CD4-positive, alpha-beta T cell treated with Interferon gamma for 1 hour (primary cell): ENCODE measurements at regions not wholly inside any gene's neighbourhood (a gene's known extent, or its start where the extent isn't known, plus 50 kb on each side); places are given as distances from the start of the nearest gene placed in this dataset.
"Not testable (repeated sequence)": the region's sequence is repeated elsewhere in the genome, so short reads cannot be mapped to it uniquely, and the experiment has no call there.

Experiments
- DNase-seq: peaks from one replicate; pipeline ENCODE4 v3.0.0-alpha.2; 2020

DNA sequence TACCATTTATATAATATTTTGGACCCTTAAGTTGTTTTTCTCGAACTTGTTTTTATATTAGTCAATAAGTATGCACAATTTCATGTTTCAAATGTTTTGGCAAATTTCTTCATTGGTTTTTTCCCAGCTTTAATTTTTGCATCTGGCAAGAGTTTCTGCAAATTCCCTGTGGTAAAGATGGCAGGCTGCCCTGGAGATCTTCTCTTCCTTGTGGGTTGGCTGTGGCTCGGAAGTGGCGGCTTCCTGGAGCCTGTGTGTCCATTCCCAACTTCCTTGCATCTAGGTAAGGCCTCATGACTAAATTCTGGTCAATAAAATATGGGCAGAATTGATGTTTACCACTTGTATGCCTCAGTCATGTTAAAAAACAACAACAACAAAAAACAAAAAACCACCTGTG lies 818.6 kb downstream of the EPHA4 start:
- DNase-seq: no peak

DNA sequence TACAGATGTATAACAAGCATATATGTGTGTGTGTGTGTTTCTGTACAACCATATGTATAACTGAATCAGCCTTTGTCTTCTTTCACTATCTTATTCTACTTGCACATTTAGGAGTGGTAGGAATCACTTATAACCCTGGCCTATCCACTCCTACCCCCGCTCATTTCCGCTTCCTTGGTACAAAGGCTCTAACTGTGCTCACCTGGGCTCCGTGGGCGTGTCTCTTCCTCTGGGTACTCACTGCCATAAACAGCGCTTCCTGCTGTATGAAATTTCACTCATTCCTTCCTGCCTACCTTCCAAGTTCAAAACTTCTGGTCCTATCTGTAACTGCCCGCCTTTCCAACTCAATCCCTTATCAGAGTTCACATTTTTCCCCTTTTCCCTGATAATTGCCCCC lies 815.5 kb downstream of the EPHA4 start:
- DNase-seq: no peak

DNA sequence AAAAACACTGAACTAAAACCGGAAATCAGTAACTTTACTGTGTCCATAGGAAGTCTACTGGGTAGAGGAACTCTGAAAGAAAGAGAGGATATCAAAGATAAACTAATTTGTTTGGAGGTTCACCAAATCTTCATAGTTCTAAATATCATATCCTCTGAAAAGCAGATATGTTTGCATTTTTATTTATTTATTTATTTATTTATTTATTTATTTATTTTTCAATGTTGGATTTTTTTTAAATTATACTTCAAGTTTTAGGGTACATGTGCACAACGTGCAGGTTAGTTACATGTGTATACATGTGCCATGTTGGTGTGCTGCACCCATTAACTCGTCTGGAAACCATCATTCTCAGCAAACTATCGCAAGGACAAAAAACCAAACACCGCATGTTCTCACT lies 813.7 kb downstream of the EPHA4 start:
- DNase-seq: not testable (repeated sequence)

DNA sequence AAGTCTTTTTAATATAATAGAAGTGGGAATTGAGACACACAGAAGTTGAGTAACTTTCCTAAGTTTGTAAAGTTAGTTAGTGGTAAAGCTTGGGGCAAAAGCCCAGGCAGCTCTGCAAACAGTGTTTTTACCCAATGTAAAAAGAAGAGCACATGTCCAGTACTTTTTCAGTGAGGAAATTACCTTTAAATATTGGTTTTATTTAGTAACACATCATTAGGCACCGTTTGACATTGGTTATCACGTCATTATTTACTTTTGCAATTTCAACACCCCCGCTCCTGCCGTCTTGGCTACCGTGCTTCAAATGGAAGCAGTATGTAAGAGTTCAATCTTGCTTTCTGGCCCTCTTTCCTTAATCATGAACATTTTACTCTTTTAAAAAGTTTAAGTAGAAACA lies 807.9 kb downstream of the EPHA4 start:
- DNase-seq: no peak

DNA sequence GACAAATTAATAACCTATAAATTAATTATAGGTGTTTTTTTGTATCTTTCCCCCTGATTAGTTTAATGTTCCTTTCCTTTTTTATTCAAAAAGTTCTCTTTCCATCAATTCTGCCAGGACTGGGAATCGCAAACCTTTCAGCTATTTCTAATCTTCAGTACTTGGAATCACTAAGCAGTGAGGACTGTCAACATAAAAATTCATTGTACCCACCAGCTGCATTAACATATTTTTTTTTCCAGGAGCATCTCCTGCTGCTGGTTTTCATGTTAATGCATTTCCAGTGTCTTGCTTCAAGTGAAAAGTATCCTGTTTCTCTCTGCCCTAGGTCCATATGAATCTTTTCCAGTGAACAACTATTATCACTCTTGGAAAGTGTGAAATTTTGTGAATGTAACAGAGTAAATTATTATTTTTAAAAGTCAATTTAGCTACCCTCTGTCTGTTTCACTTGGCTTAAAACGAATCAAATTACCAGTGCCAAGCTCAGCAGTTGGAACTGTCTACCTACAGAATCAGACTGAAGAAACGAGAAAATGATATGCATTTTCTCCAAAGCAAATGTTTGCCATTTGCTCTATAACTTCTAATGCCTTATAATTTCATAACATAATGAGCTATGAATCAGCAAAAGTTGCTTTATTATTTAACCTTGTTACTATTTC lies 804.4 kb downstream of the EPHA4 start:
- DNase-seq: no peak

DNA sequence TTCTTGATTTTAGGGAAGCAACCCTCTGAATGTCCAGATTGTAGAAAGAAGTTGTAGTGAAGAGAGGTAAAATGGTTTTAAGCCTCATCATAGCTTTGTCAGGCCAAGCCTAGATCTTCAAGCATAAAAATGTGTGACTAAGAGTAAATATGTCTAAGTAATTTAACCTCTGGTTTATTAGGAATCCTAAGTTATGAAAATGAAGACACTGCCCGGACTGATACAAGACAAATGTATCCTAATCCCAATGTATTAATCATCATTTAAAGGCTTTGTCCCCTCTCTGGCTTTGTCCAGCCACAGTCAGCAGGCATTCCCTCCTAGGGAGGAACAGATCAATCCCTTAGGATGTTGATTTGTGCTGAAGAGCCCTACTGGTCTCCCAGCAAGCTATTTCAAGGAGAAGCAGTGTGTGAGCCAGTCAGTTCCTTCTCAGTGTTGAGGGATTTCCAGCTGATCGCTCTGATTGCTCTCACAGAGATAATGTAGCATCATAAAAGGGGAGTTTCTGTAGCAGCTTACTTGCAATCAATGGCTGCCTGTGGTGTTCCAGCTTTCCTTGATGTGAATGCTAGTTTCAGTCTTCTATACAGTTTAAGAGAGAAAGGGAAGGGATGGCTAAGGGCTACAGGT lies 796.1 kb downstream of the EPHA4 start:
- DNase-seq: no peak

DNA sequence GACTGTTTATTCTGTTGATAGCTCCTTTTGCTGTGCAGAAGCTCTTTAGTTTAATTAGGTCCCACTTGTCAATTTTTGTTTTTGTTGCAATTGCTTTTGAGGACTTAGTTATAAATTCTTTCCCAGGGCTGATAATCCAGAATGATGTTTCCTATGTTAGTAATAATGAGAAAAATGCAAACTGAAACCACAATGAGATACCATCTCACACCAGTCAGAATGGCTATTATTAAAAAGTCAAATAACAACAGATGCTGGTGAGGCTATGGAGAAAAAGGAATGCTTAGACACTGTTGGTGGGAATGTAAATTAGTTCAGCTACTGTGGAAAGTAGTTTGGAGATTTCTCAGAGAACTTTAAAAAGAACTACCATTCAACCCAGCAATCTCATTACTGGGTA lies 793.0 kb downstream of the EPHA4 start:
- DNase-seq: not testable (repeated sequence)

DNA sequence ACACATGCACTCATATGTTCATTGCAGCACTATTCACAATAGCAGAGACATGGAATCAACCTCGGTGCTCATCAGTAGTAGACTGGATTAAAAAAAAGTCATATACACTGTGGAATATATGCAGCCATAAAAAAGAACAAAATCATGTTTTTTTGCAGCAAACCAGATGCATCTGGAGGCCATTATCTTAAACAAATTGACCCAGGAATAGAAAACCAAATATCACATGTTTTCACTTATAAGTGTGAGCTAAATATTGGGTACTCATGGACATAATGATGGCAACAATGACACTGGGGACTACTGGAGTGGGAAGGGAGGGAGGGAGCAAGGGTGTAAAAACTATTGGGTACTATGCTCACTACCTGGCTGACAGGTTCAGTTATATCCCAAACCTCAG lies 792.6 kb downstream of the EPHA4 start:
- no peak for DNase-seq

DNA sequence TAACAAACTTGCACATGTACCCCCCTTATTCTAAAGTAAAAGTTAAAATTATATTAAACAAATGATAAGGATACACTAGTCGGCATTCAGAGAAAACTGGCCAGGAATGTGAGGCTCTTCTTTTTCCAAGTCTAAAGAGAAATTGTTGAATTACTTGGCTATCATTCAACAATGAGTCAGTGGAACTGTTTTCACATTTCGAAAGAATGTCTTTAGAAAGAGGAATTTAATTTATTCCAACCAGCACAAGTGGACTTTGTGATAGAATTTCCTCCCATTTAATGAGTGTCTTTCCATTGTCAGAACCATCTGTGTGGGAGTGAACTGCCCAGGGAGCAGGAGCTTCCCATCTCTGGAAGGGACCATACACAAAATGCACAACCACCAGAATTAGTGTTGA lies 792.2 kb downstream of the EPHA4 start:
- no peak for DNase-seq

DNA sequence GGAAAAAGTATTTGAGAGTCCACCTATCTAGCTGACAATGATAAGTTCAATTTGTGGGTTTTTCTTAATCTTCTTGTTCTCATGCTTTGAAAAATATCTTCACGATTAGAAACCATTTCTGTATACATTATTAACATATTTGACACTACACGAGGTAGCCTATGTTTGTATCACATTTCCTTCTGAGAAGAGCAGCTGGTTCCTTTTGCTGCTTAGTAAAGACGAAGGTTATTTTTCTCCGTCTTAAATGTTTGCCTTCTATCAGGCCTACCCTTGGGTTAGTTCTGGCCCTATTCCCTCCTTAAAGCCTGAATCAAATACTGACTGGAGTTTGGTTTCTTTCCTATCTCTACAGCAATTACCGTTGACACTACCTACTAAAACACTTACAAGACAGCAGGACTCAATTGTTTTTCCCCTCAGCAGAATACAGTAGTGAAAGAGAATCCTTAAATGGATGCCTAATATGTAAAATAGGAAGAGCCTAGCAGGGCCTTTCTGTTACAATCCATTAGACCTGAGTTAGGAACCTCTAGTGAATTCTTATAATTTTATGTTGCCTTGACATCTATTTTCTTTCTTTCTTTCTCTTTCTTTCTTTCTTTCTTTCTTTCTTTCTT lies 790.4 kb downstream of the EPHA4 start:
- DNase-seq: no peak

DNA sequence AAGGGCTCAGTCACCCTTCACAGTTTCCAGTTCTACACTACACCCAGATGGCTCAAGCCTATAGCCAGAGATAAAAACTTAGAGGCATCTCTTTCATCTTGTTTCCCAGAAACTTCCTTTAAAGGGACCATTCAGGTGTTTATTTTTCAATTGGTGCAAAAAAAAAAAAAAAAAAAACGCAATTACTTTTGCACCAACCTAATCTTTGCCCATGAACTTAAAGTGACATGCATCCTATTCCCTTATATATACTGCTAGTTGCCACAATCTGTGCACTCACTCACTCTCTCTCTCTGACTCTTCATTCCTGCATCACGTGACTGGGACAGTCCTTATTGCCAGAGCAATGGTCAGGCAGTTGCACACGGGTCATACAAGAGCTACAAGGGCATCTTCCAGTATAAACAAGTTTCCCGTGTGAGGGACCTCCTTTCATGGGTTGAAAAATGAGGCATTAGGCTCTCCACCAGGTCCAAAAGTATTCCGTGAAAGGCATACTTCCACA lies 789.4 kb downstream of the EPHA4 start:
- no peak for DNase-seq

DNA sequence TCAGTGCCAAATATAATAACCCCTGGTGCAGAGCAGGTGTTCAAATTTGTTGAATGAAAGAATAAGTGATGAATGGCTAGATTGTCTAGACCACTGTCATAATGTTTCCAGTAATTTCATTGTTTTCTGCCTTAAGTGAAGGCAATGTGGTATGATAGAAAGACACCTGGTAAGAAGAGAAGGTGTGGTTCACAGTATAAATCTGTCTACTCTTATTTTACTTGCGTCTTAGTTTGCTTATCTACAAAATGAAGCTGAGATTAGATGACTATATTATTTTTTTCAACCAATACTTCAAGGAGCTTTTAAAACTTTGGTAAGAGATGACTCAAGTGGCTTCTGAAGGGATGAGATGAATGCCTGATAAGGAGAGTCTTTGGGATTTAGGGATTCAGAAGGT lies 788.4 kb downstream of the EPHA4 start:
- no peak for DNase-seq

DNA sequence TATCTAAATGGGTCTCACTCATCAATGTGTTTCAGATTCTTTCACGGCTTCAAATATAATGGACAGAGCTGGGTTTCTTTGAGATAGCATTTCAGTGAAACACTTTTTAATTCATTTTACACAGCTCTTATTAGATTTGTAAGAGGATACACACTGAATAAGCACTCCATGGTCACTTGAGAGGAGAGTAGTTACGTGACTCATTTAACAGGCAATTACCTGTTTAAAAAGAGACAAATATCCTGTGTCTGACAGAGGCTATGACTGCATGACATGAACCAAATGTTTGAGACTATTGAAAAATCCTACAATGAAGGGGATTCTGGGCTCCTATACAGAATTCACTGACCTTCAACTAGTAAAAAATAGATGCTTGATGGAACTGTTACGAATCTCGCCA lies 786.9 kb downstream of the EPHA4 start:
- no peak for DNase-seq

DNA sequence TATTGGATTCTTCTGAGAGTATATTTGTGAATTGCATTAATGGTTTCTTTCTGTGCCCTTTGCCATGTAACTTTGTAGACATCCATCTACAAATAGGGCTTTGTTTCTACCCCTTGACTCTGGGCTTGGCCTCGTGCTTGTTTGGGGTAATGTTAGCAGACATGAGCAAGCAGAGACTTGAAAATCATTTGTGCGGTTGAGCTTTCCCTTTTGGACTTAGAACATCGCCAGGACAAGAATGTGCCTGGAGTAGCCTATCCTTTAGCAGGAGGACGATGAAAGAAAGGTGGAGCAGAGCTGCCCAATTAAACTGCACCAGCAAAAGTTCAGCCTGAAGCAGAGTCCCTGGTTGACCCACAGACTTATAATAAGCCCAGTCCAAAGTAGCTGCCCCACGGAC lies 785.9 kb downstream of the EPHA4 start:
- DNase-seq: no peak

DNA sequence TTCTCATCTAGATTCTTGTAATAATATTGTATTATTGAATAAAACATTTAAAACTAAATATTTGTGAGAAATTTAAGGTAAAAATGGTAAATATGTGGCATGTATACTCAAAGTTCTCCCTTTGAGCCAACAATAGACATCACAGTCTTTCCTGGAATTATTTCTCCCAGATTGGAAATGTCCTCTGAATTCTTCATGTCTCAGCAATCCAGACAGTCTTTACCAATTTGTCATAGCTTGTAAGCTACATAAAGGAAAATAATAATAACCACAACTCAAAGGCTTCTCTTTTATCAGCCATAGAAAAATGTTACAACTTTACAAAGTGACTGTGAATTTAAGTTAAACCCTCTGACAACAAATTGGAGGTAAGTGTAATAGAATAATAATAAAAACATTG lies 784.9 kb downstream of the EPHA4 start:
- no peak for DNase-seq

DNA sequence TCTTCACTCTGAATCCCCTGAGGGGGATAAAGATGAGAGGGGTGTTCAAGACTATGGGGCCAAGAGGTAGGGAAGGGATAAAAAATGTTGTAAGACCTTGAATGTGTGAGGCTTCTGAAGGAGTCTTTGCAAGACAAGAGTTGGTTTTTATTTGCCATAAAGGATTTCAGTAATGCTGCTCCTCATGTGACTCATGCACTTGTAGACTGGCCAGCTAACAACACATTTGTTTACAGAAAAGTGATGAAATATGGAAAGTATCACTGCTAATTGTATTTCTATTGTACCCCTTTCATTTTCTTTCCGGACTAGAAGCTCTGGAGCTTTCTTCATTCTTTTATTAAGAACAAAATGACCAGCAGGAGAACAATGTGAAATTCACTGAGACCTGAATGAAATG lies 782.1 kb downstream of the EPHA4 start:
- no peak for DNase-seq

DNA sequence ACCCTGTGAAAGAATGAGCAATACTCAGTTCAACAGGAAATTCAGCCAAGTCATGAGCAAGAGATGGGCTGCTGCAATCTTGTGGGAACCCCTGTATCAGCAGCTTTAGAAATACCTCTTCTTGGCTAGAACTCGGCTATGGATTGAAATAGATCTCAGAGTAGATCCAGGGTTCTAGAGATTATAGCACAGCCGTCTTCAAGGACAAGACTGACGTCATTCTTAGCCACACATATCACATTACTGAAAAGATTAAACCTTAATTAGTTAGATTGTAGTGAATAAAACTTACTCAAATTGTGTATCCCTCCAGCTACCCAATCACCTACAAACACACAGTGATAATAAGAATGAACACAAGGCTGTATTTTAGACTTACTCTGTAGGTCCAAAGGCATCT lies 776.4 kb downstream of the EPHA4 start:
- no peak for DNase-seq

DNA sequence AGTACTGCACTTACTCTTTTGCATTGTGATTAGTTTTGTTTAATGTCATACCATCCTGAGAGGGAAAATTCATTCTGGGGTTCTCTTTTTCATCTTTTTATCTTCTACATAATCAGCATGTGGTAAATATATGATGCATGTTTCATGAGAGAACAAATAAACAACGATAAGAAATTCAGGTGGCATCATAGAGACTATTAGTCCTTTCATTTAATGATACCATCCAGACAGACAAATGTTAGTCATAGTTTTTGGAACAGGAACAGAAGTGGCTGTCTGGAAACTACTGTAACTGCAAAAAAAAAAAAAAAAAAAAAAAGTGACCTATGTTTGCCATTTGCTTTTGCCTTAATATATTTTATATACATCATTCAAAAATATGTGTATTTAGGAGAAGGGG lies 761.0 kb downstream of the EPHA4 start:
- DNase-seq: no peak

DNA sequence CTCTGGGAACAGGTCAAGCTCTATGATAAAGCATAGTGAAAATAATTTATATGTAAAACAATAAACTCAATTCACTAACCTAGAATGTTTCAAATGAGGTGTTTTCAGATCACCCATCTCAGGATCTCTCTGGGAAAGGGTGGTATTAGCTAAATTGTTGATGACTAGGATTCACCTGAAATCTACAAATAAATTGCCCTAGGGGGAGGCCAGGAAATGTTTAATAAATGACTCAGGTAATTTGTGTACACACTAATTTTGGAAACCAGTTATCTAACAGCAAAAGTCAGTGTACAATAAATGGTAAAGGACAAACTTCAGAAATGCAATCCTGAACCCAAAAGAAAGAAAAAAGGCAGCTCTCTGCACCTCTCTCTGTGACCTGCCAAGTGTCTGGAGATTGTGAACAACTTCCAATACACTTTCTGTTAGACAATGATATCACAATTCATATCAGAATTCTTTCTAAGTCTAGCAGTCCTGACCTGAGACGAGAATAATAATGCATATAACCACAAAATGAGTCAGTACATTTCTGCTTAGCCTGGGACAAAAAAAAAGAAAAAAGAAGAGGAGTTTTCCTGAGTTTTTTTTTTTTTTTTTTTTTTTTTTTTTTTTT lies 760.0 kb downstream of the EPHA4 start:
- DNase-seq: no peak

DNA sequence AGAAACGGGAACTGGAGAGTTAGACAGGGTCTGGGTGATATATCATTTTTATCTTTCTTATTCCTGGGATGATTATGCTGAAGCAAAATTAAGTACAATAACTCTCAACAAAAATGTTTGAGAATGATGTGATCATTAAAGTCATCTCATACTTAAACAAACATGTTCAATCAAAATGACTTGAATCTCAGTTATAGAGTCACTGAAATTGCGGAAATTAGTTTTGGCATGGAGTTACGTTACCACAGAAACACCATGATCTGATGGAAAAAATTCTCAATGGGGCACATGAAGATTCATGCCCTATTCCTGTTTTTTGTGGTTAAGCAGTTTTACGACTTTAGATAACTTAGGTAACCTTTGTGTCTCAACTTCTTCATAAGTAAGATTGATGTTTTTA lies 757.7 kb downstream of the EPHA4 start:
- no peak for DNase-seq

DNA sequence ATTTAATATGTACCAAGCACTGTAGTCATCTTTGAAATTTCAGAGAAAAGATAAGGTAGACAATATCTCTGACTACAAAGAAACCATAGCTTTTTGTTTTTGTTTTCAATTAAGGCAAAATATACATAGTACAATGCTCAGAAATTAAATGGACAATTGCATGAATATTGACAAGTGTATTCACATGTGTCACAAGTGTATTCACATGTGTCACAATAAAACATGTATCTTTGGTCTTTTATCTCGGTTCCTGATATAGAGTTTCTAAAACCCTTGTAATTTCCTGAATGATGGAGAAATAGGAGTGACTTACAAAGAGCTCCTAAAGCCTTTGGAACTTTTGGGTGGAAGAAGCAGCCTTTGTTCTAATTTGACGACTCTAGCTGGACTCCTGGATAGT lies 756.4 kb downstream of the EPHA4 start:
- DNase-seq: no peak

DNA sequence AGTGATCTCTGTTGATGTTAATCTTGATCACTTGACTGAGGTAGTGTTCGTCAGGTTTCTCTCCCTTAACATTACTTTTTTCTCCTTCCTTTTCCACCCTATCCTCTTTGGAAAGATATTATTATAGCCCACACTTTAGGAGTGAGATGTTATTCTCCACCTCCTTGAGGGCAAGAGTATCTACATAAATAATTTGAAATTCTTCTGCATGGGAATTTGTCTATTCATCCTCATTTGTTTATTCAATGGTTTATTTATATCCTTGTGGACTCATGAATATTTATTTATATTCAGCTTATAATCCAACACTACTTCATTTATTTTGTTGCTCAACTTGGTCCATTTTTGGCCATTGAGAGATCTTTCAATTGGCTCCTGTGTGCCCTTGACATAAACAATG lies 750.4 kb downstream of the EPHA4 start:
- no peak for DNase-seq

DNA sequence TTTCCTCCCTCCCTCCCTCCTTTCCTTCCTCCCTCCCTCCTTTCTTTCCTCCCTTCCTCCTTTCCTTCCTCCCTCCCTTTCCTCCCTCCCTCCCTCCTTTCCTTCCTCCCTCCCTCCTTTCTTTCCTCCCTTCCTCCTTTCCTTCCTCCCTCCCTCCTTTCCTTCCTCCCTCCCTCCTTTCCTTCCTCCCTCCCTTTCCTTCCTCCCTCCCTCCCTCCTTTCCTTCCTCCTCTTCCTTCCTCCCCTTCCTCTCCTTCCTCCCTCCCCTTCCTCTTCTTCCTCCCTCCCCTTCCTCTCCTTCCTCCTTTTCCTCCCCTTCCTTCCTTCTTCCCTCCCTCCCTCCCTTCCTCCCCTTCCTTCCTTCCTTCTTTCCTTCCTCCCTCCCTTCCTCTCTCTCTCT lies 748.5 kb downstream of the EPHA4 start:
- DNase-seq: not testable (repeated sequence)

DNA sequence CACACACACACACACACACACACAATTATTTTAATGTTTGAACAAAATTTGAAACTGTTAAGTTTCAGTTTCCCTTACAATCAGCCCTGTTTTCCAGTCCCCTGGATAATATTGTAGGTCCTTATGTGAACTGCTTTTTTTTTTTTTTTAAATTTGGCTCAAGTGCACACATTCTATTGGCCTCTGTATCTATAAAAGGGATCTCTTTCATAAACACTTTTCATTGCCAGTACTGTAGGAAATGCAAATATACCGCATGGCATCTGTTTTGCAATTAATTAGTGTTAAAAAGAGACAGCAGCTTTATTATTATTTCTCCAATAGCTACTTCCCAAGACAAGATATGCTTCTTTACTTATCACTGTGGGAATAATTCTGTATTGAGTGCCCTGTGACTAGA lies 738.7 kb downstream of the EPHA4 start:
- DNase-seq: no peak
